ENCODE measurements at regions not wholly inside any gene's neighbourhood (a gene's known extent, or its start where the extent isn't known, plus 50 kb on each side); places are given as distances from the start of the nearest gene placed in this dataset.

DNA sequence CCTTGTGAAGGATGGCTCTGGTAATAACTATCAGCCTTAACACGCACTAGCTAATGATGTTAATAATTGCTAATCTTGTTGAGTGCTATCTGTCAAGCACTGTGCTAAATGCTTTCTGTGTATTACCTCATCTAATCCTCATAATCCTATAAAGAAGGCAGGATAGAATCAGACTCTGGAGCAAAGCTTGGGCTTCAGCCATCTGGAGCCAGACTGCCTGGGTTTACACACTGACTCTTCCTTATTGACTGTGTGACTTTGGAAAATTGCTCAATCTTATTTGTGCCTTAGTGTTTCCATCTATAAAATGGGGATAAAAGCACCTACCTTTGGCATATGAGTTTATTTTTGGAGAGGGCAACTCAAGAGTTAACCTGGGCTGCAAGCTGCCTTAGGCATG is 216.1 kb downstream of the NUF2 start:
- BruUV-seq (replicated peaks) = no TSS peak
- CTCF ChIA-PET = interaction anchor here (0.7 to 1.7 kb wide), 2 partner anchors 1249 to 1535 kb away, joined by 3 to 5 read pairs; no protein-coding TSS in a partner anchor

DNA sequence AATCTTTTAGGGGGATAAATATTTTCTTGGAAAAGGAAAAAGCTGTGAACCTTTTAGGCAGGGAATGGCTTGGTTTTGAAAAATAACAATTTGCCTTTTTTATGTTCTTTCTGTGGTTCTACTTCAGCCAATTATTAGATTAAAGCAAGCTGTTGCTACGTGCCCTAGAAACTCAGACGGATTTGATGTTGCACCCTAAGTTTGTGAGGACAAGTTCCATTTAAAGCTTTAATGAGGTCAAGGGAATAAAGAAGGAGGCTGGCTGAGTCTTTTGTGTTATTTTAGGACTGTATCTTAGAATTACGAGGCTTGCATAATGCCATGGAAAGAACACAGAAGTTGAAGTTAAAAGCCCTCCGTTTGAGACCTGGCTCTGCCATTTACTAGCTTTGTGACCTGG is 216.9 kb downstream of the NUF2 start:
- intact Hi-C loops (cut with micrococcal nuclease) (loop anchor here (10.0 kb wide), 2 partner anchors 546 to 694 kb away; no protein-coding TSS in a partner anchor), dilution Hi-C loops (cut with MboI; ENCODE audit: extremely low pct_ligation_motif_present, low sequenced_read_pairs) (no loop called here)
- Histone ChIP-seq H3K4me1 (ENCODE audit: control insufficient read depth, extremely low read depth, insufficient read depth, low read length) (no peaks in the 10 kb centered on the region), H3K9me1 (replicated peaks; ENCODE audit: control insufficient read depth, extremely low read depth, insufficient read depth, low read length) (no peaks in the 10 kb centered on the region), H3K9me3 (replicated peaks; ENCODE audit: control insufficient read depth, insufficient read depth, low read length) (no peaks in the 10 kb centered on the region), H3K27me3 (ENCODE audit: control insufficient read depth in 2 of 2, insufficient read depth in 2 of 2, low read length in 2 of 2) (peaks cover 0 to 3% of the 10 kb centered on the region in 2 experiments), H3K27ac (ENCODE audit: insufficient read depth, low read depth, low read length) (no peak overlapping the region), H3K4me3 (replicated peaks in 1 of 3; ENCODE audit: insufficient read depth in 1 of 3, low read depth in 1 of 3, low read length in 3 of 3) (no peak overlapping the region), H4K20me1 (replicated peaks; ENCODE audit: control insufficient read depth, extremely low read depth, insufficient read depth, low read length) (no peaks in the 10 kb centered on the region), H3K79me2 (ENCODE audit: control insufficient read depth, insufficient read depth, low read length) (no peaks in the 10 kb centered on the region), H3K9ac (replicated peaks; ENCODE audit: extremely low read depth, insufficient read depth, low read length) (no peak overlapping the region), H3K36me3 (ENCODE audit: control insufficient read depth in 2 of 2, extremely low read depth in 1 of 2, insufficient read depth in 2 of 2, low read length in 2 of 2) (no peaks in the 10 kb centered on the region), H2AFZ (ENCODE audit: low read depth, low read length) (no peak overlapping the region), H3K4me2 (ENCODE audit: insufficient read depth, low read length) (no peak overlapping the region)
- no peak for FAIRE-seq
- no TSS peak for BruUV-seq (replicated peaks)
- TF ChIP-seq CTCF (IDR thresholded peaks at IDR 0.05; ENCODE audit: extremely low read depth in 1 of 2, insufficient read depth in 1 of 2, low read depth in 1 of 2, low read length in 2 of 2) (no peak), GATA2 (IDR thresholded peaks at IDR 0.05; ENCODE audit: insufficient read depth, insufficient read length, low read depth, low read length) (no peak), POLR2A (IDR thresholded peaks at IDR 0.05; ENCODE audit: low read depth, low read length) (no peak), EZH2 (IDR thresholded peaks at IDR 0.05; ENCODE audit: borderline replicate concordance, low read depth, low read length, severe bottlenecking) (no peak), JUN (IDR thresholded peaks at IDR 0.05; ENCODE audit: borderline replicate concordance, insufficient read depth, insufficient read length, low read depth) (no peak), POLR2AphosphoS5 (IDR thresholded peaks at IDR 0.05; ENCODE audit: insufficient read depth, low read depth, low read length) (no peak), FOS (IDR thresholded peaks at IDR 0.05; ENCODE audit: borderline replicate concordance, insufficient read depth, low read length) (no peak), MYC (IDR thresholded peaks at IDR 0.05; ENCODE audit: low read depth, low read length) (no peak)
- TF ChIP-seq, protein P1, sequence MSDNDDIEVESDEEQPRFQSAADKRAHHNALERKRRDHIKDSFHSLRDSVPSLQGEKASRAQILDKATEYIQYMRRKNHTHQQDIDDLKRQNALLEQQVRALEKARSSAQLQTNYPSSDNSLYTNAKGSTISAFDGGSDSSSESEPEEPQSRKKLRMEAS (IDR thresholded peaks at IDR 0.05; ENCODE audit: insufficient read depth, insufficient read length) = no peak
- ChIA-PET POLR2A (no interaction called here), CTCF (interaction anchor here (0.9 to 1.7 kb wide), 2 partner anchors 1080 to 1534 kb away, joined by 4 to 5 read pairs; no protein-coding TSS in a partner anchor)
- no peak for DNase-seq (ENCODE audit: low read depth, low spot score)

More for the DNA sequence above, 216.1 kb downstream of the NUF2 start:
- Histone ChIP-seq H3K9ac (replicated peaks; ENCODE audit: extremely low read depth, insufficient read depth, low read length) (no peak overlapping the region), H4K20me1 (replicated peaks; ENCODE audit: control insufficient read depth, extremely low read depth, insufficient read depth, low read length) (no peaks in the 10 kb centered on the region), H3K27ac (ENCODE audit: insufficient read depth, low read depth, low read length) (no peak overlapping the region), H3K4me2 (ENCODE audit: insufficient read depth, low read length) (no peak overlapping the region), H3K9me3 (replicated peaks; ENCODE audit: control insufficient read depth, insufficient read depth, low read length) (no peaks in the 10 kb centered on the region), H3K9me1 (replicated peaks; ENCODE audit: control insufficient read depth, extremely low read depth, insufficient read depth, low read length) (no peaks in the 10 kb centered on the region), H3K36me3 (ENCODE audit: control insufficient read depth in 2 of 2, extremely low read depth in 1 of 2, insufficient read depth in 2 of 2, low read length in 2 of 2) (no peaks in the 10 kb centered on the region), H3K4me3 (replicated peaks in 1 of 3; ENCODE audit: insufficient read depth in 1 of 3, low read depth in 1 of 3, low read length in 3 of 3) (no peak overlapping the region), H2AFZ (ENCODE audit: low read depth, low read length) (no peak overlapping the region), H3K4me1 (ENCODE audit: control insufficient read depth, extremely low read depth, insufficient read depth, low read length) (no peaks in the 10 kb centered on the region), H3K27me3 (ENCODE audit: control insufficient read depth in 2 of 2, insufficient read depth in 2 of 2, low read length in 2 of 2) (peaks cover 0 to 3% of the 10 kb centered on the region in 2 experiments), H3K79me2 (ENCODE audit: control insufficient read depth, insufficient read depth, low read length) (no peaks in the 10 kb centered on the region)
- intact Hi-C loops (cut with micrococcal nuclease) (loop anchor here (10.0 kb wide), 2 partner anchors 547 to 693 kb away; no protein-coding TSS in a partner anchor), dilution Hi-C loops (cut with MboI; ENCODE audit: extremely low pct_ligation_motif_present, low sequenced_read_pairs) (no loop called here)
- POLR2A ChIA-PET = no interaction called here
- DNase-seq (ENCODE audit: low read depth, low spot score) (no peak), FAIRE-seq (no peak)
- TF ChIP-seq JUN (IDR thresholded peaks at IDR 0.05; ENCODE audit: borderline replicate concordance, insufficient read depth, insufficient read length, low read depth) = no peak
- TF ChIP-seq POLR2AphosphoS5 (IDR thresholded peaks at IDR 0.05; ENCODE audit: insufficient read depth, low read depth, low read length) = no peak
- no peak for TF ChIP-seq MYC (IDR thresholded peaks at IDR 0.05; ENCODE audit: low read depth, low read length)
- TF ChIP-seq GATA2 (IDR thresholded peaks at IDR 0.05; ENCODE audit: insufficient read depth, insufficient read length, low read depth, low read length) = no peak
